ENCODE measurements at regions not wholly inside any gene's neighbourhood (a gene's known extent, or its start where the extent isn't known, plus 50 kb on each side); places are given as distances from the start of the nearest gene placed in this dataset.
"Not testable (repeated sequence)": the region's sequence is repeated elsewhere in the genome, so short reads cannot be mapped to it uniquely, and the experiment has no call there.

DNA sequence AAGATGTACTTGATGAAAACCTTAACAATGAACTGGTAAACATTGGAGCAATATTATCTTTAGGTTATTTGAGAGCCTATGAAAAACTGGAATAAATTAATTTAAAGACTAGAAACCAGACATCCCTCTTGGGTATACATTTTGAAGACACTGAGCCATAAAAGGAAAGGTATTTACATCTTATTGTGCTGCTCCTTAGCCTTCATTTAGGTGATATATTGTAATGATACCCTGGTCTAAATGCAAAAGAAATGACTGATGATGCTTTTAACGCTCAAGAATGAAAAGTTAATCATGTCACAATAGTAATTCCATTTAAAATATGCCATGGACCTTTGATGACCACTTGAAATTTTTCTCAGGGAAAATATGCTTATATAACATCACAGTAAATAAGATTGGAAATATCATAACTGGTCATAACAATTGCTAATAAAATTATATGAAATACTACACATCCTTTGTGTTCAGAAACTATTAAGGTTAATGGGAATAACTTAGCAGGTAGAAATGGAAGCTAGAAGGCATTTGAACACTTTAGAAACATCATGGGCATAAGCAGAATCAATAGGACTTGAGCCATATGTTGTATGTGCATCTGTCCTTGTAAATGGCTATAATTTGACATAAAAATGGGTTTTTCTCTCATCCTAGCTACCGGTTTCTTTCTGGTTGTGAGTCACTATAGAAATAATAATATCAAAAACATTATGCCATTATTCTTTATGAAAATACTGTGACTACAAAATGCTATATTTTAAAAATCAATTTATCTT is 979.7 kb downstream of the RAPGEF2 start:
- no peak for DNase-seq (ENCODE audit: low read depth in 2 of 2)

DNA sequence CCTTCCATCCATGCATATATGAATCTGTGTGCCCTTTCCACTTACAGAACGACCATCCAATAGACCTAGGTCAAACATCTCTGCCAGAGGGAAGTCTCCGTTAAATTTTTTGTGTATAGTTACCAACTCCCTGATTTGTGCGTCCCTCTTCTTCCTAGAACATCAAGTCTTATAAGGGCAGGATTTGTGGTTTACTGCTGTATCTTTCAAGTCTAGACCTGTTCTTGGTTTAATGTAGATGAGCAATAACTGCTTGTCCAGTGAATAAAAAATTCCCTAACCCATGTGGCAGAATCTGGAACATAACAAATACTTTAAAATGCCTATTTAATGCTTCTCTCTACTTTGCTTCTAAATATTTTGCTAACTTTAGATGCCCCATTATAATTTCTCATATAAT is 988.8 kb downstream of the RAPGEF2 start:
- DNase-seq (ENCODE audit: low read depth in 2 of 2), result no peak

GRCh38 chr4:160100316-160100715 is 997.4 kb downstream of the RAPGEF2 start:
- DNase-seq (ENCODE audit: low read depth in 2 of 2), result no peak

DNA sequence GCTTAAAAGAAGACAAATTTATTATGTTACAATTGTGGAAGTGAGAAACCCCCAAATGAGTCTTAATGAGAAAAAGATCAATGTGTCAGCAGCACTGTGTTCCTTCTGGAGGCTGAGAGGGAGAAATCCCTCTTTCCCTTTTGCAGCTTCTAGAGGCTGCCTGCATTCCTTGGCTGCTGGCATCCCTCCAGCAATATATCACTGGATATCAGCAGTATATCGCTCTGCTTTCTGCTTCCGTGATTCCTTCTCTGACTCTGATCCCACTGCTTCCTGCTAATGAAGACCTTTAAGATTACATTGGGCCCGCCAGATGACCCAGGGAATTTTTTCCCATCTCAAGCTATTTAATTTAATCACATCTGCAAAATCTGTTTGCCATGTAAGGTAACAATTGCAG is 1008.0 kb downstream of the RAPGEF2 start:
- no peak for DNase-seq (ENCODE audit: low read depth in 2 of 2)

DNA sequence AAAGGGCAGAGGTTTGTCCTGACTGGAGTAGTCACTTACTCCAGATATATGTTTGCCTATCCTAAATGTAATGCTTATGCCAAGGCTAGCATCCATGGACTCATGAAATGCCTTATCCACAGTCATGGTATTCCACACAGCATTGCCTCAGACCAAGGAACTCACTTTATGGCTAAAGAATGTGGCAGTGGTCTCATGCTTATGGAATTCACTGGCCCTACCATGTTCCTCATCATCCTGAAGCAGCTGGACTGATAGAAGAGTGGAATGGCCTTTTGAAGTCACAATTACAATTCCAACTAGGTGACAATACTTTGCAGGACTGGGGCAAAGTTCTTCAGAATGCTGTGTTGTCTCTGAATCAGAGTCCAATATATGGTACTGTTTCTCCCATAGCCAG is 1014.8 kb downstream of the RAPGEF2 start:
- no peak for DNase-seq (ENCODE audit: low read depth in 2 of 2)

DNA sequence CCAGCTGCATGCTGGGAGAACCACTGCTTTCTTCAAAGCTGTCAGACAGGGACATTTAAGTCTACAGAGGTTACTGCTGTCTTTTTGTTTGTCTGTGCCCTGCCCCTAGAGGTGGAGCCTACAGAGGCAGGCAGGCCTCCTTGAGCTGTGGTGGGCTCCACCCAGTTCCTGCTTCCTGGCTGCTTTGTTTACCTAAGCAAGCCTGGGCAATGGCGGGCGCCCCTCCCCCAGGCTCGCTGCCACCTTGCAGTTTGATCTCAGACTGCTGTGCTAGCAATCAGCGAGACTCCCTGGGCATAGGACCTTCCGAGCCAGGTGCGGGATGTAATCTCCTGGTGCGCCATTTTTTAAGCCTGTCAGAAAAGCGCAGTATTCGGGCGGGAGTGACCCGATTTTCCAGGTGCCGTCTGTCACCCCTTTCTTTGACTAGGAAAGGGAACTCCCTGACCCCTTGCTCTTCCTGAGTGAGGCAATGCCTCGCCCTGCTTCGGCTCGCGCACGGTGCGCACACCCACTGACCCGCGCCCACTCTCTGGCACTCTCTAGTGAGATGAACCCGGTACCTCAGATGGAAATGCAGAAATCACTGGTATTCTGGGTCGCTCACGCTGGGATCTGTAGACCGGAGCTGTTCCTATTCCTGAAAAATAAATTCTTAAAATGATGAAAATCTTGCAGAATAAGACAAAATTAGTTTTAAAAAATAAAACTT is 1022.9 kb downstream of the RAPGEF2 start:
- not testable (repeated sequence) for DNase-seq (ENCODE audit: low read depth in 2 of 2)

DNA sequence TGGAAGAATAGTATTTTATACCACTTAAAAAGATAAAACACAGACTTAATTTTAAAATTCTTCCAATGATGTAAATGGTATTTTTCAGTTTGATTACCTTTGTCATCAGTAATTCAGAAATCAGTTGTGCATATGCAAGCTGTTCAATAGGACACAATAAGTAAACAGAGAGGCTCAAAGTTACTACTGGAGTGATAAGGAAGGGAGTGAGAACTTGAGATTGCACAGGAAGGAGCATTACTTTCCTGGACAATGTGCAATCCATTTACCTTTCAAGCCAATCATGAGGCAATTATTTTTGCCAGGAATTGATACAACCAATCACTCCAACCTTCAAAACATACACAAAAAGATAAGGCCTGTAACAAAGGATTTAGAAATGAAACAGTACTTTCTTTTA is 1024.3 kb downstream of the RAPGEF2 start:
- DNase-seq (ENCODE audit: low read depth in 2 of 2), result no peak

DNA sequence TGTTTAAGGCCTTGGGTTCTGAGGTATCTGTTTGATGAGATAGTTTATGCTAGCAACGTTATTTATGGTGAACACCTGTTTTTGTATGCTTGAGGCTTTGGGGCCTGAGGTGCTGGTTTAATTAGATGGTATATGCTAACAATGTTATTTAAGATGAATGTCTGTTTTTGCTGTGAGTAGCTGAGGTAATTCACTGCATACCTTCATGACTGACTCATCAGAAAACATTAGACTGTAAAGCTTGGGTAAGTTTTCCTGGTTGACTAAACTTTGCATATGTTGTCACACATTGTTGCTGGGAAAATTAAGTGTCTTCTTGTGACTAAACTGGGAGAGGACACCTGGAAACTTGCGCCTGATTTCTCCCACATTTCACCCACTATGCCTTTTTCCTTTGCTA is 1026.6 kb downstream of the RAPGEF2 start:
- DNase-seq (ENCODE audit: low read depth in 2 of 2), result no peak

- DNase-seq (ENCODE audit: low read depth in 2 of 2), result no peak
Measured at GRCh38 chr4:160136021-160136420, 1033.1 kb downstream of the RAPGEF2 start.

- DNase-seq (ENCODE audit: low read depth in 2 of 2), result no peak
Measured at GRCh38 chr4:160141206-160141605, 1038.3 kb downstream of the RAPGEF2 start.

GRCh38 chr4:160142579-160142978 is 1039.7 kb downstream of the RAPGEF2 start:
- DNase-seq (ENCODE audit: low read depth in 2 of 2), result no peak

GRCh38 chr4:160143574-160143973 is 1040.7 kb downstream of the RAPGEF2 start:
- no peak for DNase-seq (ENCODE audit: low read depth in 2 of 2)

- no peak for DNase-seq (ENCODE audit: low read depth in 2 of 2)
Measured at GRCh38 chr4:160159457-160159856, 1056.6 kb downstream of the RAPGEF2 start.

DNA sequence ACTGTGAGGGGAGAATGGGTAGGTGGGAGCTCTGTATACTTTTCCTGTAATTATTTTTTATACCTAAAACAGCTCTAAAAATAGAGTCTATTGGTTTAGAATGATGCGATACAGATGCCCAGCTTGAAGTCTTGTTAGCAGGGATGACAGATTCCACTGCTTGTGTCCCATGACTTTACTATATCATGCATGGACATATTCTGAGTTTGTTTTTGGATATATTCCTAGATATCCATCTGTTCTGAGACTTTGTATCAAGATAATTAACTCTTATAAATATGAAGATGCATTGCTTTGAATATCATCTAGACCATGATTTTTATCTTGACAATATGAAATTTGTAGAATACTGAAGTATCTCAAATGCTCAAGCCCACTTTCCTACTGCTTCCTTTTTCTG is 1058.1 kb downstream of the RAPGEF2 start:
- no peak for DNase-seq (ENCODE audit: low read depth in 2 of 2)

- DNase-seq (ENCODE audit: low read depth in 2 of 2), result no peak
Measured at GRCh38 chr4:160175064-160175643, 1072.3 kb downstream of the RAPGEF2 start.

DNA sequence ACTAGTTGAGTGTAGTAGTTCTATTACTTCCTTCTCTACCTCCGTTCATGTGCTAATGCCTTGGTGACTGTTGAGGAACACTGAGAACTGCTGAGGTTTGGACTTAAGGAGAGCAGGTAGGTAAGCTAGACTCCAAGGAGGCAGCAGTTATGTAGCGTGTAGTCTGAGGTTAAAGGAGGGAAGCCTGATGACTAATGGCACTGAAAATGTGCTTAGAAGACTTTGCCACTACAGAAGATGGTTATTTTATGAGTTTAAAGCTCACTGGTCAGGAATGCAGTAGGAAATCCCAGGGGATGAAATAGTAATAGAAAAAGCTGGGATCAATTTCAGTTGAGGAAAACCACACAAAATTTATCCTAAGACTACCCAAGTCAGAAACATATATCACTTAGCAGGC is 1077.3 kb downstream of the RAPGEF2 start:
- DNase-seq (ENCODE audit: low read depth in 2 of 2), result no peak

GRCh38 chr4:160182727-160183126 is 1079.8 kb downstream of the RAPGEF2 start:
- DNase-seq (ENCODE audit: low read depth in 2 of 2), result no peak

- DNase-seq (ENCODE audit: low read depth in 2 of 2), result no peak
Measured at GRCh38 chr4:160184884-160185283, 1082.0 kb downstream of the RAPGEF2 start.

GRCh38 chr4:160193787-160194186 is 1090.9 kb downstream of the RAPGEF2 start:
- DNase-seq (ENCODE audit: low read depth in 2 of 2), result no peak

- no peak for DNase-seq (ENCODE audit: low read depth in 2 of 2)
Measured at GRCh38 chr4:160194716-160195115, 1091.8 kb downstream of the RAPGEF2 start.

DNA sequence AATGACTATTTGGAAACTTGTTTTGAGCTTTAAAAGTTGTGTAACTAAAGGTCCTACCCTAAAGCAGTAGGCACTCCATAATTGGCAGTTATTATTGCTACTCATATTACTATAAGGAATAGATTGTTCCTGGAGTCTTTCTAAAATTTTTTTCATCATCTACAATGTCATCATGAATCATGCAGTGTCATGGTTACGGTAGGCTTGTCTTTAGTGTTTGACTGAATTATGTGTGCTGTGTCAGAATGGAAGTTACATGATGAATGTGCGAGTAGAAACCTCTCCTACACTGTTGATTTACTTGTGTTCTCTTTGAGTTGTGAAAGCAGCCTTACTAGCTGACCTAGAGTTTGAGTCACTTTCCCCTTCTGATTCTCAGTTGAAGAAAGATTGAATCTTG is 1099.9 kb downstream of the RAPGEF2 start:
- DNase-seq (ENCODE audit: low read depth in 2 of 2), result no peak

GRCh38 chr4:160212078-160212477 is 1109.2 kb downstream of the RAPGEF2 start:
- no peak for DNase-seq (ENCODE audit: low read depth in 2 of 2)

GRCh38 chr4:160213366-160213765 is 1110.5 kb downstream of the RAPGEF2 start:
- DNase-seq (ENCODE audit: low read depth in 2 of 2), result no peak

Measured in stimulated activated CD8-positive, alpha-beta memory T cell treated with anti-CD3 and anti-CD28 coated beads, Interleukin-2, amount 100 ng/mL, for 48 hours (primary cell).